Neural cell (in vitro differentiated cells): ENCODE measurements at regions not wholly inside any gene's neighbourhood (a gene's known extent, or its start where the extent isn't known, plus 50 kb on each side); places are given as distances from the start of the nearest gene placed in this dataset.

Experiments
- H2AFZ ChIP-seq: fragments of 200-600, 300-800 bp; sonication (generic), shearing (Covaris generic); 2 replicates; pipeline ENCODE4 v1.6.0; 2014; ENCODE audit warnings: low read depth, mild to moderate bottlenecking, antibody characterized with exemption, low read length, moderate library complexity
- H3F3A ChIP-seq: fragments of 200-600 bp; shearing (Covaris generic); 2 replicates; pipeline ENCODE4 v1.6.1; 2016; ENCODE audit warnings: mild to moderate bottlenecking, moderate library complexity, mixed read lengths, antibody characterized with exemption, low read length; ENCODE audit not compliant: insufficient read depth, poor library complexity, severe bottlenecking
- H3K27ac ChIP-seq: fragments of 200-600, 300-800 bp; sonication (generic), shearing (Covaris generic); 2 replicates; pipeline ENCODE4 v1.5.1; 2014; ENCODE audit warnings: mild to moderate bottlenecking, low read length, moderate library complexity
- H3K27me3 ChIP-seq: fragments of 300-800, 200-600 bp; sonication (generic), shearing (Covaris generic); 2 replicates; pipeline ENCODE4 v1.6.0; 2014; ENCODE audit warnings: mild to moderate bottlenecking, low read depth, low read length, moderate library complexity; ENCODE audit not compliant: insufficient read depth
- H3K36me3 ChIP-seq: fragments of 300-800, 200-600 bp; sonication (generic), shearing (Covaris generic); 2 replicates; pipeline ENCODE4 v1.5.1; 2014; ENCODE audit warnings: mild to moderate bottlenecking, antibody characterized with exemption, low read length, moderate library complexity; ENCODE audit not compliant: insufficient read depth
- H3K4me2 ChIP-seq: fragments of 300-800, 200-600 bp; sonication (generic), shearing (Covaris generic); 2 replicates; pipeline ENCODE4 v1.6.0; 2014; ENCODE audit warnings: mild to moderate bottlenecking, low read length
- H3K4me3 ChIP-seq: fragments of 300-800, 200-600 bp; sonication (generic), shearing (Covaris generic); 2 replicates; pipeline ENCODE4 v1.5.1; 2014; ENCODE audit warnings: mild to moderate bottlenecking, low read length, moderate library complexity
- H3K79me2 ChIP-seq: fragments of 200-600 bp; shearing (Covaris generic); replicated peaks from 2 replicates; pipeline ENCODE4 v1.6.0; 2014; ENCODE audit warnings: mild to moderate bottlenecking, low read length, moderate library complexity; ENCODE audit not compliant: insufficient read depth
- H3K9ac ChIP-seq: fragments of 300-800, 200-600 bp; sonication (generic), shearing (Covaris generic); 2 replicates; pipeline ENCODE4 v1.6.1; 2016; ENCODE audit warnings: mild to moderate bottlenecking, low read length, mixed read lengths
- H3K9me2 ChIP-seq: fragments of 200-600 bp; shearing (Covaris generic); 2 replicates; pipeline ENCODE4 v1.6.1; 2016; ENCODE audit warnings: mild to moderate bottlenecking, low read length, mixed read lengths; ENCODE audit not compliant: insufficient read depth
- H3K9me3 ChIP-seq: fragments of 200-600, 300-800 bp; sonication (generic), shearing (Covaris generic); 2 replicates; pipeline ENCODE4 v1.6.1; 2016; ENCODE audit warnings: mild to moderate bottlenecking, mixed run types, low read length, moderate library complexity, mixed read lengths
- H4K20me1 ChIP-seq: fragments of 200-600 bp; shearing (Covaris generic); 2 replicates; pipeline ENCODE4 v1.6.1; 2016; ENCODE audit warnings: mild to moderate bottlenecking, mixed run types; ENCODE audit not compliant: insufficient read depth
- EP300 ChIP-seq: fragments of 450-650 bp; conservative IDR thresholded peaks from 2 replicates; pipeline ENCODE4 v1.6.1; 2014; ENCODE audit warnings: antibody characterized with exemption, mild to moderate bottlenecking, moderate library complexity; ENCODE audit not compliant: poor library complexity, severe bottlenecking
- EZH2 ChIP-seq: fragments of 200-600, 300-800 bp; shearing (Covaris generic), sonication (generic); IDR thresholded peaks from 2 replicates; pipeline ENCODE4 v1.6.1; 2014; ENCODE audit warnings: antibody characterized with exemption, low read length, borderline replicate concordance, mild to moderate bottlenecking; ENCODE audit not compliant: insufficient read depth, poor library complexity, severe bottlenecking
- MXI1 ChIP-seq: fragments of 450-650 bp; conservative IDR thresholded peaks from 2 replicates; pipeline ENCODE4 v1.6.1; 2014; ENCODE audit warnings: antibody characterized with exemption, mild to moderate bottlenecking; ENCODE audit not compliant: poor library complexity, severe bottlenecking
- POLR2AphosphoS5 ChIP-seq: IDR thresholded peaks from 2 replicates; pipeline ENCODE4 v1.6.1; 2012
- RAD21 ChIP-seq: fragments of 450-650 bp; conservative IDR thresholded peaks from 2 replicates; pipeline ENCODE4 v1.6.1; 2014; ENCODE audit warnings: antibody characterized with exemption, mild to moderate bottlenecking, moderate library complexity
- SMC3 ChIP-seq: fragments of 450-650 bp; conservative IDR thresholded peaks from 2 replicates; pipeline ENCODE4 v1.6.1; 2014; ENCODE audit warnings: antibody characterized with exemption, mild to moderate bottlenecking, moderate library complexity; ENCODE audit not compliant: poor library complexity
- TAF1 ChIP-seq: IDR thresholded peaks from 2 replicates; pipeline ENCODE4 v1.6.1; 2012; ENCODE audit warnings: low read depth
- TF ChIP-seq, protein P1 (sequence below): IDR thresholded peaks from 2 replicates; pipeline ENCODE4 v1.6.1; 2012; ENCODE audit warnings: borderline replicate concordance
- TF ChIP-seq, protein P2 (sequence below): fragments of 450-650 bp; IDR thresholded peaks from 2 replicates; pipeline ENCODE4 v1.5.1; 2014; ENCODE audit warnings: antibody characterized with exemption, mild to moderate bottlenecking, moderate library complexity; ENCODE audit not compliant: poor library complexity, severe bottlenecking

GRCh38 chr3:18533039-18533438 lies 107.9 kb upstream of the SATB1 start:
- no peaks in the 10 kb centered on the region for H3K27me3 ChIP-seq
- no peaks in the 10 kb centered on the region for H4K20me1 ChIP-seq
- H3K4me3 ChIP-seq = no peak overlapping the region
- no peak overlapping the region for H3K27ac ChIP-seq
- H3K79me2 ChIP-seq = no peaks in the 10 kb centered on the region
- no peak overlapping the region for H3K4me2 ChIP-seq
- H3K9ac ChIP-seq = no peak overlapping the region
- H3K36me3 ChIP-seq = no peaks in the 10 kb centered on the region
- no peaks in the 10 kb centered on the region for H3K9me2 ChIP-seq
- no peak overlapping the region for H2AFZ ChIP-seq
- H3K9me3 ChIP-seq = no peaks in the 10 kb centered on the region
- TF ChIP-seq, protein P1, sequence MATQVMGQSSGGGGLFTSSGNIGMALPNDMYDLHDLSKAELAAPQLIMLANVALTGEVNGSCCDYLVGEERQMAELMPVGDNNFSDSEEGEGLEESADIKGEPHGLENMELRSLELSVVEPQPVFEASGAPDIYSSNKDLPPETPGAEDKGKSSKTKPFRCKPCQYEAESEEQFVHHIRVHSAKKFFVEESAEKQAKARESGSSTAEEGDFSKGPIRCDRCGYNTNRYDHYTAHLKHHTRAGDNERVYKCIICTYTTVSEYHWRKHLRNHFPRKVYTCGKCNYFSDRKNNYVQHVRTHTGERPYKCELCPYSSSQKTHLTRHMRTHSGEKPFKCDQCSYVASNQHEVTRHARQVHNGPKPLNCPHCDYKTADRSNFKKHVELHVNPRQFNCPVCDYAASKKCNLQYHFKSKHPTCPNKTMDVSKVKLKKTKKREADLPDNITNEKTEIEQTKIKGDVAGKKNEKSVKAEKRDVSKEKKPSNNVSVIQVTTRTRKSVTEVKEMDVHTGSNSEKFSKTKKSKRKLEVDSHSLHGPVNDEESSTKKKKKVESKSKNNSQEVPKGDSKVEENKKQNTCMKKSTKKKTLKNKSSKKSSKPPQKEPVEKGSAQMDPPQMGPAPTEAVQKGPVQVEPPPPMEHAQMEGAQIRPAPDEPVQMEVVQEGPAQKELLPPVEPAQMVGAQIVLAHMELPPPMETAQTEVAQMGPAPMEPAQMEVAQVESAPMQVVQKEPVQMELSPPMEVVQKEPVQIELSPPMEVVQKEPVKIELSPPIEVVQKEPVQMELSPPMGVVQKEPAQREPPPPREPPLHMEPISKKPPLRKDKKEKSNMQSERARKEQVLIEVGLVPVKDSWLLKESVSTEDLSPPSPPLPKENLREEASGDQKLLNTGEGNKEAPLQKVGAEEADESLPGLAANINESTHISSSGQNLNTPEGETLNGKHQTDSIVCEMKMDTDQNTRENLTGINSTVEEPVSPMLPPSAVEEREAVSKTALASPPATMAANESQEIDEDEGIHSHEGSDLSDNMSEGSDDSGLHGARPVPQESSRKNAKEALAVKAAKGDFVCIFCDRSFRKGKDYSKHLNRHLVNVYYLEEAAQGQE = no peak
- TF ChIP-seq EZH2 (no peak), TAF1 (no peak)
- no peaks in the 10 kb centered on the region for H3F3A ChIP-seq

DNA sequence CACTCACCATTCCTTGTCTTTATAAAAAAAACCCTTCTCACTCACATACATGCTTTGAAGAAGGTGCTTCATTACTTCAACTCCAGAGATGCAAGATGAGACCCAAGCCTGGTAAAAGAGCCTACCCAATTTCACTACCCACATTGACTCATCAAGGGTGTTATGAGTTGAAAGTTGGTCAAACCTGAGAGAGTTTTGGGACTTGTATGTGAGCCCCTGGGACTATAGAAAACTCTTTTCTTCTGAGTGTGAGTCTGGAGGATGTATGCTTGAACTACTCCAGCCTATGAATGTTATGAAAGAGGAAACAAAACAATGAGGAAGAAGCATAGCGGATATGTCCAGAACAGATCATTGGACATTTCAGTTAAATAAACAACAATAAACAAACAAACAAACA lies 106.5 kb upstream of the SATB1 start:
- TF ChIP-seq EP300 (no peak), MXI1 (no peak), EZH2 (no peak), TAF1 (no peak), RAD21 (no peak), POLR2AphosphoS5 (no peak), SMC3 (no peak)
- TF ChIP-seq, protein P1 = no peak
- TF ChIP-seq, protein P2, sequence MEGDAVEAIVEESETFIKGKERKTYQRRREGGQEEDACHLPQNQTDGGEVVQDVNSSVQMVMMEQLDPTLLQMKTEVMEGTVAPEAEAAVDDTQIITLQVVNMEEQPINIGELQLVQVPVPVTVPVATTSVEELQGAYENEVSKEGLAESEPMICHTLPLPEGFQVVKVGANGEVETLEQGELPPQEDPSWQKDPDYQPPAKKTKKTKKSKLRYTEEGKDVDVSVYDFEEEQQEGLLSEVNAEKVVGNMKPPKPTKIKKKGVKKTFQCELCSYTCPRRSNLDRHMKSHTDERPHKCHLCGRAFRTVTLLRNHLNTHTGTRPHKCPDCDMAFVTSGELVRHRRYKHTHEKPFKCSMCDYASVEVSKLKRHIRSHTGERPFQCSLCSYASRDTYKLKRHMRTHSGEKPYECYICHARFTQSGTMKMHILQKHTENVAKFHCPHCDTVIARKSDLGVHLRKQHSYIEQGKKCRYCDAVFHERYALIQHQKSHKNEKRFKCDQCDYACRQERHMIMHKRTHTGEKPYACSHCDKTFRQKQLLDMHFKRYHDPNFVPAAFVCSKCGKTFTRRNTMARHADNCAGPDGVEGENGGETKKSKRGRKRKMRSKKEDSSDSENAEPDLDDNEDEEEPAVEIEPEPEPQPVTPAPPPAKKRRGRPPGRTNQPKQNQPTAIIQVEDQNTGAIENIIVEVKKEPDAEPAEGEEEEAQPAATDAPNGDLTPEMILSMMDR = no peak
- Histone ChIP-seq H3F3A (no peaks in the 10 kb centered on the region), H3K4me2 (no peak overlapping the region), H3K9ac (no peak overlapping the region), H3K4me3 (no peak overlapping the region), H3K36me3 (no peaks in the 10 kb centered on the region), H3K79me2 (no peaks in the 10 kb centered on the region), H3K27me3 (no peaks in the 10 kb centered on the region), H3K9me2 (no peaks in the 10 kb centered on the region), H2AFZ (no peak overlapping the region), H3K27ac (no peak overlapping the region), H4K20me1 (no peaks in the 10 kb centered on the region), H3K9me3 (no peaks in the 10 kb centered on the region)
